Activated B cell treated with CpG ODN at 0.5 μM for 24 hours (primary cell): ENCODE measurements at regions not wholly inside any gene's neighbourhood (a gene's known extent, or its start where the extent isn't known, plus 50 kb on each side); places are given as distances from the start of the nearest gene placed in this dataset.

Source experiments
- ATAC-seq: fragments of 200-7000 bp; cut with Tn5 transposase; one replicate; pipeline ENCODE4 v1.10.0; 2021; ENCODE audit warnings: low read depth, mild to moderate bottlenecking, moderate library complexity
- CTCF ChIA-PET: fragments of 350-600 bp; sonication (Branson Sonifier 250); formaldehyde crosslinking; loops from one replicate; lab custom pipeline; 2021; ENCODE audit warnings: antibody characterized with exemption; lab: Charles Lee
- POLR2A ChIA-PET: fragments of 350-600 bp; sonication (Branson Sonifier 250); formaldehyde crosslinking; loops from one replicate; lab custom pipeline; 2021; ENCODE audit warnings: antibody characterized with exemption; lab: Charles Lee
- DNase-seq: peaks from one replicate; pipeline ENCODE4 v3.0.0; 2022
- H3K27ac Mint-ChIP-seq: one replicate; pipeline ENCODE4 v1.8.0; 2020; ENCODE audit warnings: mixed read lengths
- H3K27me3 Mint-ChIP-seq: one replicate; pipeline ENCODE4 v1.8.0; 2021; ENCODE audit warnings: mixed read lengths
- H3K36me3 Mint-ChIP-seq: one replicate; pipeline ENCODE4 v1.8.0; 2021; ENCODE audit warnings: low read depth, mixed read lengths
- H3K4me1 Mint-ChIP-seq: one replicate; pipeline ENCODE4 v1.8.0; 2021; ENCODE audit warnings: mixed read lengths
- H3K4me3 Mint-ChIP-seq: one replicate; pipeline ENCODE4 v1.8.0; 2020; ENCODE audit warnings: mild to moderate bottlenecking, mixed read lengths
- H3K9me3 Mint-ChIP-seq: one replicate; pipeline ENCODE4 v1.8.0; 2020; ENCODE audit warnings: mixed read lengths
- intact Hi-C: fragments of 100-400 bp; cut with micrococcal nuclease; formaldehyde crosslinking; loops from one replicate; pipeline ENCODE4 v1.15.1; 2024
- TF ChIP-seq, protein P1 (sequence below): fragments of 200-600 bp; IDR thresholded peaks from one replicate; pipeline ENCODE4 v1.8.0; 2022; ENCODE audit warnings: antibody characterized with exemption, mild to moderate bottlenecking

DNA sequence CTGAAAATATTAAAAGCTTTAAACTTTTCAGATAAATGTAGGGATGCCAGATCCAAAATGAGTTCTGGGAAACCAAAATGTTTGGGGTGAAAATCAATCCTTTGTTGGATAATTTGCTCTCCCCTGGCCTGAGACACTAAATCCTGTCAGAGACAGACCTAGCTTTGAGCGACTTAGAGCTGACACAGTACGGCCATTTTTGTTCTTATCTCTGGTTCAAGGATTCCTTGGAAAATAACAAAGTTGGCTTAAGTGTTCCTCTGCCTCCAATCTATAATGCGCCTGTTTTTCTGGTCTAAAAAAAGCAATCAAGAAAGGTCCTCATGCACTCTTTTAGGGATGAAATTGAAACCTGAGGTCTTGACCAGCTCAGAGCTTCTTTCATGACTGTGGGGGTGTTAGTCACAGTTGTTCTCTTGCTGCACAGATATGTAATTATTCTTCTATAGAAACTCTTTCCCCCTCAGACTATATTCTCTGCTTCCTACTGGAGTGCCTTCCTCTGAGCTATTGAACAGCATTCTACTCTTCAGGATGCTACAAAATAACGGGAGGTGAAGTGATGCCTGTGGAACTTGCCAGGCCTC, 52.3 kb upstream of the EGLN3 start:
- CTCF ChIA-PET, result no interaction called here
- no peaks in the 10 kb centered on the region for H3K27me3 Mint-ChIP-seq
- no peak overlapping the region for H3K4me3 Mint-ChIP-seq
- H3K27ac Mint-ChIP-seq, result no peak overlapping the region
- TF ChIP-seq, protein P1, sequence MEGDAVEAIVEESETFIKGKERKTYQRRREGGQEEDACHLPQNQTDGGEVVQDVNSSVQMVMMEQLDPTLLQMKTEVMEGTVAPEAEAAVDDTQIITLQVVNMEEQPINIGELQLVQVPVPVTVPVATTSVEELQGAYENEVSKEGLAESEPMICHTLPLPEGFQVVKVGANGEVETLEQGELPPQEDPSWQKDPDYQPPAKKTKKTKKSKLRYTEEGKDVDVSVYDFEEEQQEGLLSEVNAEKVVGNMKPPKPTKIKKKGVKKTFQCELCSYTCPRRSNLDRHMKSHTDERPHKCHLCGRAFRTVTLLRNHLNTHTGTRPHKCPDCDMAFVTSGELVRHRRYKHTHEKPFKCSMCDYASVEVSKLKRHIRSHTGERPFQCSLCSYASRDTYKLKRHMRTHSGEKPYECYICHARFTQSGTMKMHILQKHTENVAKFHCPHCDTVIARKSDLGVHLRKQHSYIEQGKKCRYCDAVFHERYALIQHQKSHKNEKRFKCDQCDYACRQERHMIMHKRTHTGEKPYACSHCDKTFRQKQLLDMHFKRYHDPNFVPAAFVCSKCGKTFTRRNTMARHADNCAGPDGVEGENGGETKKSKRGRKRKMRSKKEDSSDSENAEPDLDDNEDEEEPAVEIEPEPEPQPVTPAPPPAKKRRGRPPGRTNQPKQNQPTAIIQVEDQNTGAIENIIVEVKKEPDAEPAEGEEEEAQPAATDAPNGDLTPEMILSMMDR, result no peak
- no peaks in the 10 kb centered on the region for H3K4me1 Mint-ChIP-seq
- no peaks in the 10 kb centered on the region for H3K36me3 Mint-ChIP-seq
- H3K9me3 Mint-ChIP-seq, result no peaks in the 10 kb centered on the region
- no peak for DNase-seq
- intact Hi-C loops, result no loop called here
- POLR2A ChIA-PET, result no interaction called here
- no peak for ATAC-seq
